Omental fat pad (tissue), 3 donors: ENCODE measurements at regions not wholly inside any gene's neighbourhood (a gene's known extent, or its start where the extent isn't known, plus 50 kb on each side); places are given as distances from the start of the nearest gene placed in this dataset.

Experiments used
- ATAC-seq: fragments of 150-250 bp; one replicate; pipeline ENCODE4 v1.9.1; 2016; ENCODE audit warnings: mild to moderate bottlenecking, moderate library complexity; ENCODE audit not compliant: low FRiP score
- DNase-seq: peaks from one replicate; pipeline ENCODE4 v3.0.0-alpha.2; 2019; ENCODE audit warnings: low spot score
- TF ChIP-seq, protein P1 (sequence below), 3 donors: fragments of 450-650 bp; IDR thresholded peaks; one replicate each; pipeline ENCODE4 v1.5.1; 2016 to 2017; ENCODE audit warnings: antibody characterized with exemption in 3 of 3, mild to moderate bottlenecking in 3 of 3, moderate library complexity in 2 of 3

DNA sequence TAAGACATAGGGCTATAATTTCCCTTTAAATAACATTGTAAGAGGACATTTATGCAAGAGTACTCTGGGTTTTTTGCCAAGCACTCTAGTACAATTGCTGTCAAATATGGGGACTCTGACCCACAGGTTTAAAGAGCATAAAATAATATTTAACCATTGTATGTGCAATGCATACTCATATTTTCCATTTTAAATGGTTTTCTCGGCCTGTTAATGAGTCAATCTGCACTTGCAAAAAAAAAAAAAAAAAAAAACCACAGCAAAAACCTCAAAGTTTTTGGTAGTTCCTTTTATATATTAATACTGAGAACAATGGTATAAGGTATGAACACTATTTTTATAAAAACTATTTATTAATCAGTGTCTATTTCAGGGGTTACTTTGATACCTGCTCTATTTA is 304.0 kb upstream of the CBLB start:
- ATAC-seq (no peak), DNase-seq (no peak)
- TF ChIP-seq, protein P1, sequence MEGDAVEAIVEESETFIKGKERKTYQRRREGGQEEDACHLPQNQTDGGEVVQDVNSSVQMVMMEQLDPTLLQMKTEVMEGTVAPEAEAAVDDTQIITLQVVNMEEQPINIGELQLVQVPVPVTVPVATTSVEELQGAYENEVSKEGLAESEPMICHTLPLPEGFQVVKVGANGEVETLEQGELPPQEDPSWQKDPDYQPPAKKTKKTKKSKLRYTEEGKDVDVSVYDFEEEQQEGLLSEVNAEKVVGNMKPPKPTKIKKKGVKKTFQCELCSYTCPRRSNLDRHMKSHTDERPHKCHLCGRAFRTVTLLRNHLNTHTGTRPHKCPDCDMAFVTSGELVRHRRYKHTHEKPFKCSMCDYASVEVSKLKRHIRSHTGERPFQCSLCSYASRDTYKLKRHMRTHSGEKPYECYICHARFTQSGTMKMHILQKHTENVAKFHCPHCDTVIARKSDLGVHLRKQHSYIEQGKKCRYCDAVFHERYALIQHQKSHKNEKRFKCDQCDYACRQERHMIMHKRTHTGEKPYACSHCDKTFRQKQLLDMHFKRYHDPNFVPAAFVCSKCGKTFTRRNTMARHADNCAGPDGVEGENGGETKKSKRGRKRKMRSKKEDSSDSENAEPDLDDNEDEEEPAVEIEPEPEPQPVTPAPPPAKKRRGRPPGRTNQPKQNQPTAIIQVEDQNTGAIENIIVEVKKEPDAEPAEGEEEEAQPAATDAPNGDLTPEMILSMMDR (IDR thresholded peaks at IDR 0.05) = no peak

DNA sequence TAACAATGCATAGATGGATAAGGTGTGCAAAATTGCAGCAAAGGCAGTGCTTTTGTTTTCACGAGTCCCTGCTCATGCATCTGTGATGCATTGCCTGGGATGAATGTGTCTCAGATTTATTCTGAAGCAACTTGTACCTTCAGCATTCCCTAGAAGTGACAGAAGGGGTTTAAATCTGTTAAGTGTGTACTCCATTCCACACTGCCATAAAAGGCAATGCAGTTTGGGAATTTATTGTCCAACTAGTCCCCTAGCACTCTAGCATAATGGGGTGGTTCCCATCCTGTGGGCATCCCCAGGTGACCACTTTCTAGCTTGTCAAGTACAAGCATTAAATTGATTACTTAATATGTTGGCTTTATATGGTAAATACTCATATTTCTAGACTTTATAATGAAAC is 306.5 kb upstream of the CBLB start:
- DNase-seq (no peak), ATAC-seq (no peak)
- TF ChIP-seq, protein P1 (IDR thresholded peaks at IDR 0.05) = no peak

DNA sequence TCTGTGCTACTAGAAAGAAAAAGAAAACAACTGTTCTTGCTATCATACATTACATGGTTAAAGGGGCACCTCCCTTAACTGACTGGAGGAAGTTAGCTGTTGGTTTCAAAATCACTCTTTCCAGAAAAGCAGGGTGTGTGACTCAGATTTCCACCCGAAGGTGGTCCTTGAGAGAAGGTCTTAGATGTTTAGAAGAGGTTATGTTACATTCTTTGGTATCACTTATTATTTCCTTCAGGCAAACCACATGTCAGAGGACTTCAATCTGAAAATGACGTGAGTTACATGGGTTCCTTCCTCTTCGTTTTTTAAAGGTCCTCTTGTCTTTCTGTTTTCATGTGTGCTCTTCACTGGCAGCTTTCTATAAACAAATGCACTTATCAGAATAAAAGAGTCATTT is 307.9 kb upstream of the CBLB start:
- TF ChIP-seq, protein P1 (IDR thresholded peaks at IDR 0.05) = no peak
- no peak for DNase-seq
- ATAC-seq = peak; percentile 71

DNA sequence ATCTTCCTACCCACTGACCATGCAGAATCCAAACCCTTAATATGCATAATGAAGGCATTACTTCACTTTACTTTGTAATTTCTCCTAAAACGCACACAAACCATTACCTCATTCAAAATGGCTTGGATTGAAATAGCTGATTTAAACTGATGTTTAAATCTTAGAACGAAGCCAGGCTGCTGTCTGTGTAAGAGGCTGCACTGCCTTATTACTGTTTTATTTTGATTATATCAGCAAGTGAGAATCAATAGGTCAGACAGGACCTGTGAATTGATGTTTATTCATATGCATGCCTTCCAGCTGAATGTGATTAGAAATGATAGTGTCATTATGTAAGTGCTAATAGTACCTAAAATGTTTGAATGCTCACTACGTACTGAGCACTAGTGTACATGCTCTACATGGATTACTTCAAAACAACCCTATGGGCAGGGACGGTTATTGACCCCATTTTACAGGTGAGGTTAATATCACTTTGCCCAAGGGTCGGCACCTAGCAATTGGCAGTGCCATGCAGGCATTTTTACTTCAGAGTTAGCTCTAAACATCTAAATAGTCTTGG is 314.2 kb upstream of the CBLB start:
- ATAC-seq (no peak), DNase-seq (no peak)
- TF ChIP-seq, protein P1 (IDR thresholded peaks at IDR 0.05) = no peak

DNA sequence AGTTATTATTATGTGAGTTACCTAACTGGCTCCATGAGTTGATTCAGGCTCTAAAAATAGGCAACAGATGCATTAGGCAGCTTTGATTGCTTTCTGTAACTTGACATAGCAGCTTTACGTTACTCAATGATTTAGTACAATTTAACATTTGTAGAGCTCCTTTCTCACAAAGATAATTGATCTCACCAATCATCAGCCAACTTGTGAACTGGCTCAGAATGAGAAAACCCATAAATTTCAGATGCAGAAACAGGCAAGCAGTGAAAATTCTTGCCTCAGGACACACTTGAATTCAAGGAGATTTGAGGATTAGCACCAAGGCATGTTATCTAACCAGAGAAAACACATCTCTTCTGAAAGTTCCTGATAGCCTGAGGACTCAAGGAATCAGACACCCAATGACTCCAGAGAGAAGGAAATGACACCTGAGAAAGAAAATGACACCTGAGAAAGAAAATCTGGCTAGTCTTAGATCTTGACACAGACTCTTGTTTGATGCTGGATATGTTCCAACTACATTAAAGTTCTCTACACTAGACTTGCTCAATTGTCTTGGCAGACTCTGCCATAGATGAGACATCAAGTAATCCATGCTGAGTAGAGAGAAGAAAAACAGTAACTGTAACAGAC is 315.1 kb upstream of the CBLB start:
- TF ChIP-seq, protein P1 (IDR thresholded peaks at IDR 0.05) = no peak
- ATAC-seq = peak; percentile 81
- no peak for DNase-seq

DNA sequence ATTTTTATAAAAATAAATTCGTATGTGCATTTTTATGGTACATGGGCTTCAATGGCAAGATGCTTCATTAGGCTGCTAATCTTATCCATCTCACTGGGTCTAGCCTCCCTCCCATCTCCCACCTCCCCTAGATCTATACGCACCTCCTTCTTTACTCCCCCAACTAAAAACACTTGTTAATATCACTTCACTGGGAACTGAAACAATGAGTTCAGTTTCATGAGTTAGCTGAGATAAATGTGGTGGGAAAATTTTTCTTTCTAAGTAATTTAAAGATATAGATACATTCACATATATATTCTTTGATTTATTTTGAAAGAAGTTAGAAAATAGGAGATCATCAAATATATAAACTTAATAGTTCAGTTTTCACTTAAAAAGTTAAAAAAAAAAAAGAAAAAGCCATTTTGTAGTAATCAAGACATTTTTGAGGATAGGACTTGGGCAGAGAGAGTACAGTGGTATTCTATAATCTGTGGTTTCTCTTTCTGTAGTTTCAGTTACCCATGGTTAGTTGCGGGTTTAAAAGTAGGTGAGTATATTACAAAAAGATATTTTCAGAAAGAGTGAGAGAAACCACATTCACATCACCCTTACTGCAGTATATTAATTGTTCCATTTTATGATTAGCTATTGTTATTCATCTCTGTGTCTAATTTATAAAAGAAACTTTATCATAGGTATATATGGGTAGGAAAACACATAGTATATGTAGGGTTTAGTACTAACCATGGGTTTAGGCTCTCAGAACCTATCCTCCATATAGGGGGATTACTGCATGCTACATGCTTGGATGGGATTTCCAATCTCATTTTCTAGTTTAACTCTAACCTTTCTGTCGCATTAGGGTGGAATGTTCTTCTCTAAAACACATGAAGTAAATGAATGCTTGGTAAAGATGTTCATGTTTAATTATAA is 316.0 kb upstream of the CBLB start:
- no peak for DNase-seq
- no peak for ATAC-seq
- TF ChIP-seq, protein P1 (IDR thresholded peaks at IDR 0.05) = no peak
